HepG2 (cell line): ENCODE measurements at regions not wholly inside any gene's neighbourhood (a gene's known extent, or its start where the extent isn't known, plus 50 kb on each side); places are given as distances from the start of the nearest gene placed in this dataset.

Experiments
- ATM ChIP-seq: fragments of 450-650 bp; IDR thresholded peaks from 2 replicates; pipeline ENCODE4 v1.7.1; 2017; ENCODE audit warnings: mild to moderate bottlenecking, borderline replicate concordance
- ZNF446 ChIP-seq: sonication (generic); formaldehyde crosslinking; IDR thresholded peaks from 2 replicates; pipeline ENCODE4 v1.5.0; 2020; ENCODE audit warnings: mild to moderate bottlenecking, missing genetic modification reagents
- TF ChIP-seq, protein P1 (sequence below): sonication (generic); formaldehyde crosslinking; IDR thresholded peaks from 2 replicates; pipeline ENCODE4 v1.5.0; 2020; ENCODE audit warnings: mild to moderate bottlenecking, missing genetic modification reagents, moderate library complexity

DNA sequence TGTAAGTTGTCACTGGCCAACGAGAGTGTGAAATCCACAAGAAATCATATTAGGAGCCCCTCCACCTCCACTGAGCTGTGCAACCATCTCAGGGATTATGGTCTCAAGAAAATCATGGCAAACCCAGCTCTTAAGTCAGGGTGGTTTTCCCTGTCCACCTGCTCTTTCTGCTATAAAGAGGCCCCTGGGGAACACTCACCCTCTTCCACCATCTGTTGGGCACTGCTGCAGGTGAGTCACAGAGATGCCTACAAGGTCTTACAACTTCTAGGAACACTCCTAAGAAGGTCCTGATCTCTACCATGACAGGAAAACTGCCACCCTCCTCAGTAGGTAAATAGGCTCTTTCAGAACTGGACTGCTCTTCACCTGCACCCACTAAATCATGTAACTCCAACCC lies 61.8 kb downstream of the DRD1 start:
- TF ChIP-seq ATM = no peak
- TF ChIP-seq ZNF446 = no peak
- TF ChIP-seq, protein P1, sequence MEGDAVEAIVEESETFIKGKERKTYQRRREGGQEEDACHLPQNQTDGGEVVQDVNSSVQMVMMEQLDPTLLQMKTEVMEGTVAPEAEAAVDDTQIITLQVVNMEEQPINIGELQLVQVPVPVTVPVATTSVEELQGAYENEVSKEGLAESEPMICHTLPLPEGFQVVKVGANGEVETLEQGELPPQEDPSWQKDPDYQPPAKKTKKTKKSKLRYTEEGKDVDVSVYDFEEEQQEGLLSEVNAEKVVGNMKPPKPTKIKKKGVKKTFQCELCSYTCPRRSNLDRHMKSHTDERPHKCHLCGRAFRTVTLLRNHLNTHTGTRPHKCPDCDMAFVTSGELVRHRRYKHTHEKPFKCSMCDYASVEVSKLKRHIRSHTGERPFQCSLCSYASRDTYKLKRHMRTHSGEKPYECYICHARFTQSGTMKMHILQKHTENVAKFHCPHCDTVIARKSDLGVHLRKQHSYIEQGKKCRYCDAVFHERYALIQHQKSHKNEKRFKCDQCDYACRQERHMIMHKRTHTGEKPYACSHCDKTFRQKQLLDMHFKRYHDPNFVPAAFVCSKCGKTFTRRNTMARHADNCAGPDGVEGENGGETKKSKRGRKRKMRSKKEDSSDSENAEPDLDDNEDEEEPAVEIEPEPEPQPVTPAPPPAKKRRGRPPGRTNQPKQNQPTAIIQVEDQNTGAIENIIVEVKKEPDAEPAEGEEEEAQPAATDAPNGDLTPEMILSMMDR (CRISPR knock-in tag) = no peak
